Mucosa of rectum (tissue), 2 donors: ENCODE measurements at regions not wholly inside any gene's neighbourhood (a gene's known extent, or its start where the extent isn't known, plus 50 kb on each side); places are given as distances from the start of the nearest gene placed in this dataset.

Experiments used
- H3K27ac ChIP-seq, 2 donors: one replicate each; pipeline ENCODE4 v1.7.0; 2013; ENCODE audit warnings: inconsistent platforms in 2 of 2, low read depth in 2 of 2, low read length in 2 of 2
- H3K27me3 ChIP-seq, 2 donors: one replicate each; pipeline ENCODE4 v1.7.0; 2013; ENCODE audit warnings: low read length in 2 of 2; ENCODE audit not compliant: control insufficient read depth in 2 of 2, insufficient read depth in 2 of 2
- H3K36me3 ChIP-seq, 2 donors: one replicate each; pipeline ENCODE4 v1.7.0; 2013; ENCODE audit warnings: low read length in 2 of 2; ENCODE audit not compliant: control insufficient read depth in 2 of 2, insufficient read depth in 2 of 2
- H3K4me1 ChIP-seq, 2 donors: one replicate each; pipeline ENCODE4 v1.7.0; 2013; ENCODE audit warnings: low read length in 2 of 2, mild to moderate bottlenecking in 1 of 2; ENCODE audit not compliant: control insufficient read depth in 2 of 2, insufficient read depth in 2 of 2
- H3K4me3 ChIP-seq, 2 donors: one replicate each; pipeline ENCODE4 v1.7.0; 2013; ENCODE audit warnings: low read length in 2 of 2
- H3K9ac ChIP-seq, 2 donors: one replicate each; pipeline ENCODE4 v1.7.0; 2013; ENCODE audit warnings: low read length in 2 of 2, low read depth in 1 of 2, mild to moderate bottlenecking in 1 of 2
- H3K9me3 ChIP-seq, 2 donors: one replicate each; pipeline ENCODE4 v1.7.0; 2013; ENCODE audit warnings: low read length in 2 of 2; ENCODE audit not compliant: control insufficient read depth in 2 of 2
- donor health status: healthy.
- donor health status: Normal muscosa, but diverticular disease.

DNA sequence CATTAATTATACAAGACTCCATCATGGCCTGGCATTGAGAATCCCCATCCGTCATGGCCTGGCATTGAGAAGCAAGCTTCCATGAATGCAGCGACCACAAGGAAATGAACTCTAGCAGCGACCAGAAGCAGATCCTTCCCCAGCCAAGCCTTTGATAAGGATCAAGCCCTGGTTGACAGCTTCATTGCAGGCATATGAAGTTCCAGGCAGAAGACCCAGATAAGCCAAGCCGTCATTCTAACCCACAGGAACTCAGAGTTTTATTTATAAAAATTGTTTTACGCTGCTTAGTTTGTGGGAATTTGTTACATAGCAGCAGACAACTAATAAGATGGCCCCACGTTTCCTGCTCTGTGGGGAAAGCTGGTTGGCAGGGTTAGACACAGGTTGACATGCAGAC is 642.3 kb downstream of the GATA3 start:
- Histone ChIP-seq H3K9me3 (peaks cover 0 to 2% of the 10 kb centered on the region in 2 donors), H3K9ac (no peak overlapping the region), H3K27ac (no peak overlapping the region), H3K36me3 (no peaks in the 10 kb centered on the region), H3K4me1 (no peaks in the 10 kb centered on the region), H3K27me3 (no peaks in the 10 kb centered on the region), H3K4me3 (no peak overlapping the region)

DNA sequence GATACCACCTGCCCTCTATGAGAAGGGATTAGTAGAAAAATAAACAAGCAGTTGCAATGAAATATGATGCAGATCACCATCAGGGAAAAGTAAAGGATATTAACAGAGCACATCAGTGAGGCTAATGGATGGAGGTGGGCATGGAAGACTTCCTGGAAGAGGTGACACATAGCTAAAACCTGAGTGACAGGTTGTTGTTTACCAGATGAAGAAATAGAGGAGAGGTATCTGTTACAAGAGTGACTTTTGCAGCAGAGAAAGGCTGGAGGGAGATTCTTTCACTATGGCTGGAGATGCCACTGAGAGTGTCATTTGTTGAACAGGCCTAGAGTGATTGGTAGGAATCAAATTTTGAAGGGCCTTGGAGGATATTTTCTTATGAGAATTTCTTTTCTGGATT is 646.2 kb downstream of the GATA3 start:
- peaks cover 0 to 2% of the 10 kb centered on the region in 2 donors for H3K9me3 ChIP-seq
- no peaks in the 10 kb centered on the region for H3K36me3 ChIP-seq
- H3K27ac ChIP-seq, result no peak overlapping the region
- no peaks in the 10 kb centered on the region for H3K4me1 ChIP-seq
- H3K27me3 ChIP-seq, result no peaks in the 10 kb centered on the region
- H3K9ac ChIP-seq, result no peak overlapping the region
- no peak overlapping the region for H3K4me3 ChIP-seq

DNA sequence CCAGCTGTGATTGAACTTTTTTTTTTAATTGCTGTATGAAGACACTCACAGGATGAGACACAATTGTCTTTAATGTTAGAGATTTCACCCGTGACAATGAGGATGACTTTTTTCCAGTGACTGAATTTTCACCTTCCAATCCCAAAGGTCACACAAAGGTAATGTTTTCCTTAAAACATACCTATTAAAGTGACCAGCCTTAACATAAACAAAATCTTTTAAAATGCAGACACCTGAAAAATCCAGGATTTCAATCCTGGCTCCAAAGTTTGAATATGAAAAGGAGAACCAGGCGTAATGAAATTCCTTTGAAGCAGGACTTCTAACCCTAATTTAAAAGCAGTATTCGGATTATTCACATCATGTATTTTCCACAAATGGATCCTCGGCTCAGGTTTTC is 647.7 kb downstream of the GATA3 start:
- H3K4me3 ChIP-seq, result no peak overlapping the region
- H3K9me3 ChIP-seq, result peaks cover 0 to 2% of the 10 kb centered on the region in 2 donors
- H3K27ac ChIP-seq, result no peak overlapping the region
- H3K9ac ChIP-seq, result no peak overlapping the region
- no peaks in the 10 kb centered on the region for H3K27me3 ChIP-seq
- H3K36me3 ChIP-seq, result no peaks in the 10 kb centered on the region
- no peaks in the 10 kb centered on the region for H3K4me1 ChIP-seq

DNA sequence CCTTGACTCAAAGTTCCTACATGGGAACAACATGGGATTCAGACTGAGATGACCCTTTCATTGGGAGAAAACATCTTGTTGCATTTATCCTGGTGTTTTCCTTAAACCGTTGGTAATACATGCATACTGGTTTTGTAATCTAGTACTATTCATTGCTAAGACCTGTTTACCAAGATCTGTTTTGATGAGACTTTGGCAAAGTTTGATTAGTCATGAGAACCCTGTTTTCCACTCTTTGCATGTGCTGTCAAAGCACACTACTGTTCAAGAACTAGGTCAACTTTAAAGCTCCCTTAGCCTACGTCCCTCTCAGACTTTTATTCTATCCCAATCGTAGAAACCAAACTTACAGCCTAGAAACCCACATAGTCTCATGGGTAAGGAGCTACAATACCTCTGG is 650.9 kb downstream of the GATA3 start:
- no peaks in the 10 kb centered on the region for H3K36me3 ChIP-seq
- H3K27ac ChIP-seq, result no peak overlapping the region
- H3K9me3 ChIP-seq, result peaks cover 0 to 2% of the 10 kb centered on the region in 2 donors
- H3K27me3 ChIP-seq, result no peaks in the 10 kb centered on the region
- H3K9ac ChIP-seq, result no peak overlapping the region
- H3K4me1 ChIP-seq, result no peaks in the 10 kb centered on the region
- H3K4me3 ChIP-seq, result no peak overlapping the region

DNA sequence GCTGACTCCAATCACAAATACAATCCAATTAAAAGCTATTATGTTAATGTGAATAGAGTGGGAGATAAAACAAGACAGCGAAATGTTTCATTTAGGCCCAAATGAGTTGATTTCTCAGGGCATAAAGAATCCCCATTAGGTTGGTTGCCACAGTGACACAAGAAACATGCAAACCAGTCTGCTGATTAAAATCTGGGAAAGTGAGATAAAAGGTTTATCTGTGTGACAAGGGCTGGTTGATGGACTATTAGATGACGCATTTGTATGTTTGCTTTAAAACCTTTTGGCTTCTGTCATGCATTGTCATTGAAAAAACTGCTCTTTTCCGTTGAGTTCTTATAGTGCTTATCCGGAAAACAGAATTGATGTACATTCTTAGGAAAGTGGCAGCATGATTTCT is 658.2 kb downstream of the GATA3 start:
- Histone ChIP-seq H3K27me3 (no peaks in the 10 kb centered on the region), H3K9me3 (no peaks in the 10 kb centered on the region), H3K4me3 (no peak overlapping the region), H3K36me3 (no peaks in the 10 kb centered on the region), H3K9ac (no peak overlapping the region), H3K4me1 (no peaks in the 10 kb centered on the region), H3K27ac (no peak overlapping the region)

DNA sequence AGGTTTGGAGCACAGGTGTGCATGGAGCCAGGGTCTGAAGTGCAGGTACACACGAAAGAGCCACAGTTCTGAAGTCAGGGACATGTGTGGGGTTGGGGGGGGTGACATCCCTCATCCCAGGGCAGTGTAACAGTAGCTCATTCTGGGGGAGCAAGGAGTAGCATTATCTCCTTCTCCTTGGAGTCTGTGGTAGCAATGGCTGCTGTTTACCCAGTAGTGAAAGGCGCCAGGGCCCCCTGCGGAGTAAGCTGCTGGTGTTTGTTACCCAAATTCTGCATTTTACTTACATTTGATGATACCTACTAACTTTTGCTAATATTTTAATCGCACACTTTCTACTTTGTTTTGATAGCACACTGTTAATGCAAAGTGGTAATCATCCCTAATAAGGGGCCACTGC is 665.5 kb downstream of the GATA3 start:
- H3K36me3 ChIP-seq, result no peaks in the 10 kb centered on the region
- H3K9me3 ChIP-seq, result peaks cover 0 to 7% of the 10 kb centered on the region in 2 donors
- no peak overlapping the region for H3K4me3 ChIP-seq
- no peaks in the 10 kb centered on the region for H3K4me1 ChIP-seq
- H3K27ac ChIP-seq, result no peak overlapping the region
- H3K27me3 ChIP-seq, result no peaks in the 10 kb centered on the region
- no peak overlapping the region for H3K9ac ChIP-seq

DNA sequence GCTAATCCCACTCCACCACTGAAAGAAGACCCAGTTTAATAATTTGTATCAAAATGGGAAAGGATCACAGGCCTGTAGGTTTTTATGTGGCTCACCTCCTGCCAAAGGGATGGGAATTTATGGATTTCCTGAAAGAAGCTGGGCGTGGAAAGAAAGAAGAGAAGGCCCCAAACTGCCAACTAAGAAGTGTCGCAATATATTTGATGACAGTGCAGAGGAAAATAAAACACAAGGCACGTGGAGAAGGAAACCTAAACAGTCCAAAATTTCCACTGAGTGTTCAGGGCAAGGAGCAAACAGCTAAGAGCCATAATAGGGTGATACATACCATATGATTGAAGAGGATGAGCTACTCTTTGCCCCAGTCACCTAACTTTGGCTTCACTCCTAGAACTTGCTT is 667.2 kb downstream of the GATA3 start:
- Histone ChIP-seq H3K4me1 (no peaks in the 10 kb centered on the region), H3K27ac (no peak overlapping the region), H3K4me3 (no peak overlapping the region), H3K36me3 (no peaks in the 10 kb centered on the region), H3K9me3 (peaks cover 0 to 7% of the 10 kb centered on the region in 2 donors), H3K9ac (no peak overlapping the region), H3K27me3 (no peaks in the 10 kb centered on the region)

DNA sequence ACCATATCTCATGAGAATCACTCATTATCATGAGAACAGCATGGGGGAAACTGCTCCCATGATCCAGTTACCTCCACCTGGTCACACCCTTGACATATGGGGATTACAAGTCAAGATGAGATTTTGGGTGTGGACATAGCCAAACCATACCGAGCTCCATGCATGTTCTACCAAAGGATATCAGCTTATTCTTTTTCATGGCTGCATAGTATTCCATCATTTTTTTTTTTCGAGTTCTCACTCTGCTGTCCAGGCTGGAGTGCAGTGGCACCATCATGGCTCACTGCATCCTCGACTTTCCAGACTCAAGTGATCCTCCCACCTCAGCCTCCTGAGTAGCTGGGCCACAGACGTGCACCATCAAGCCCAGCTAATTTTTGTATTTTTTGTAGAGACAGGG is 668.3 kb downstream of the GATA3 start:
- H3K9me3 ChIP-seq, result peaks cover 0 to 7% of the 10 kb centered on the region in 2 donors
- H3K27me3 ChIP-seq, result no peaks in the 10 kb centered on the region
- H3K27ac ChIP-seq, result no peak overlapping the region
- H3K36me3 ChIP-seq, result no peaks in the 10 kb centered on the region
- no peak overlapping the region for H3K4me3 ChIP-seq
- no peak overlapping the region for H3K9ac ChIP-seq
- no peaks in the 10 kb centered on the region for H3K4me1 ChIP-seq

DNA sequence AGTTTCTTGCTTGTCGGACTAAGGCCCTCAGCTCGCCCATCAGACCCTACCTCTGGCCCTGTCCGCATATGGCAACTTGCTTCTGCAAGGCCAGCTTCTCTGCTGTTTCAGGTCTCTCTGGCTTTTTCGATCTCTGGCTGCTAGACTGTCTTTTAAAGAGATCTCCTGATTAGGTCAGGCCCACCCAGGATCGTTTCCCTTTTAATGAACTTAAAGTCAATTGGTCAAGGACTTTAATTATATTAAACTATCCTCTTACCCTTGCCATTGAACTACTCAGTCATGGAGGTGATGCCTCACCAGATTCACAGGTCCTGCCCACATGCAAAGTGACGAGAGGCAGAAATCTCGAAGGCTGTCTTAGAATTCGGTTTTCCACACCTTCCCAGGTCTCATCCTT is 670.9 kb downstream of the GATA3 start:
- Histone ChIP-seq H3K9me3 (peaks cover 0 to 3% of the 10 kb centered on the region in 2 donors), H3K4me1 (no peaks in the 10 kb centered on the region), H3K36me3 (no peaks in the 10 kb centered on the region), H3K27me3 (no peaks in the 10 kb centered on the region), H3K27ac (no peak overlapping the region), H3K9ac (no peak overlapping the region), H3K4me3 (no peak overlapping the region)

DNA sequence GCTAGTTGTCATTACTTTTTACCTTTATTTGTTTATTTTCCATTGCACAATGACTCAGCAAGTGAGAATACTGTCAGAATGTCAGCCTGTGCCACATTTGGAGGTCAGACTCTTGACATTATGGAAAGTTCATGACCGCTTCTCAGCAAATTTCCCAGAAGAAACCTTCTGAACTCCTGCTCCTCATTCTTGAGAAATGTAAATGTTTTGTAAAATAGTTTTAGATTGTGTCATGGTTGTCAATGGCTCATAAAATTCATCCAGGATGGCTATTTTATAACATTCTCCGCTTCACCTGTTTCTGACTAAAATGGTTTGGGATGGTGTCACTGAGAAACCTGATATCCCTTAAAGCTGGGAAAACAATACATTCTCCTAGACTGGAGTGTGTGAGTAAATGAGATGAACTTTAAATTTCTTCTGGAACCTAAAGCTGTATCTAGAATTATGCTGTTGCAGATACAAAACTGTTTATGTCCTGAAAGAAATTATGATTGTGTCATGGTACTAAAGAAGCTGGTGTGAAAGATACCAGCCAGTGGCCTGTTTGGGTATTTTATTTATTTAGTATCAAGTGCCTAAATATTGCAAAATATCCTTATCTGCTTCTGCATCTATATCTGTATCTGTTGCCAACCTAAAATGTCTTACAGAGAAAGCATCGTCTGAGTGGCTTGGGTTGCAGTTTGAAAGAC is 671.7 kb downstream of the GATA3 start:
- H3K4me3 ChIP-seq, result no peak overlapping the region
- no peak overlapping the region for H3K27ac ChIP-seq
- no peaks in the 10 kb centered on the region for H3K4me1 ChIP-seq
- peaks cover 0 to 3% of the 10 kb centered on the region in 2 donors for H3K9me3 ChIP-seq
- H3K27me3 ChIP-seq, result no peaks in the 10 kb centered on the region
- no peaks in the 10 kb centered on the region for H3K36me3 ChIP-seq
- no peak overlapping the region for H3K9ac ChIP-seq

DNA sequence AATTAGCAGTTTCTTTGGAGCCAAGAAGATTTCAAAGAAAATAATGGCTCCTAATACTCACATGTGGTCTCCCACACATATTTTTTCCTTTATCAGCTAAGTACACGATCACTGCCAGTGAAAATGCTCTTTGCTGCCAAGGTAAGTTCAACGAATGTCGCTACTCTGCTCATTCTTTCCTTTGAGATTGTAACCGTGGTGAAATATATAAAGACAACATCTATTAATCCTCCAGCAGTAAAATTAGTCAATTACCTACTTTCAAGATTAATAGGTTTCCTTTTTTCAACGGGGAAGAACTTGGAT is 672.2 kb downstream of the GATA3 start:
- H3K4me3 ChIP-seq, result no peak overlapping the region
- H3K9ac ChIP-seq, result no peak overlapping the region

More for the DNA sequence above, 672.2 kb downstream of the GATA3 start:
- Histone ChIP-seq H3K4me1 (no peaks in the 10 kb centered on the region), H3K27me3 (no peaks in the 10 kb centered on the region), H3K9me3 (peaks cover 0 to 3% of the 10 kb centered on the region in 2 donors), H3K27ac (no peak overlapping the region), H3K36me3 (no peaks in the 10 kb centered on the region)
